HG03066 (cell line): ENCODE measurements at regions not wholly inside any gene's neighbourhood (a gene's known extent, or its start where the extent isn't known, plus 50 kb on each side); places are given as distances from the start of the nearest gene placed in this dataset.
A peak's percentile ranks its signal among the peaks of the same experiment; 100 is the strongest.
"Not testable (repeated sequence)": the region's sequence is repeated elsewhere in the genome, so short reads cannot be mapped to it uniquely, and the experiment has no call there.

ENCODE experiments used
- ATAC-seq: cut with Tn5 transposase; IDR thresholded peaks from one replicate; pipeline ENCODE4 v1.9.1; 2021; ENCODE audit warnings: low read depth; ENCODE audit not compliant: unreplicated experiment

DNA sequence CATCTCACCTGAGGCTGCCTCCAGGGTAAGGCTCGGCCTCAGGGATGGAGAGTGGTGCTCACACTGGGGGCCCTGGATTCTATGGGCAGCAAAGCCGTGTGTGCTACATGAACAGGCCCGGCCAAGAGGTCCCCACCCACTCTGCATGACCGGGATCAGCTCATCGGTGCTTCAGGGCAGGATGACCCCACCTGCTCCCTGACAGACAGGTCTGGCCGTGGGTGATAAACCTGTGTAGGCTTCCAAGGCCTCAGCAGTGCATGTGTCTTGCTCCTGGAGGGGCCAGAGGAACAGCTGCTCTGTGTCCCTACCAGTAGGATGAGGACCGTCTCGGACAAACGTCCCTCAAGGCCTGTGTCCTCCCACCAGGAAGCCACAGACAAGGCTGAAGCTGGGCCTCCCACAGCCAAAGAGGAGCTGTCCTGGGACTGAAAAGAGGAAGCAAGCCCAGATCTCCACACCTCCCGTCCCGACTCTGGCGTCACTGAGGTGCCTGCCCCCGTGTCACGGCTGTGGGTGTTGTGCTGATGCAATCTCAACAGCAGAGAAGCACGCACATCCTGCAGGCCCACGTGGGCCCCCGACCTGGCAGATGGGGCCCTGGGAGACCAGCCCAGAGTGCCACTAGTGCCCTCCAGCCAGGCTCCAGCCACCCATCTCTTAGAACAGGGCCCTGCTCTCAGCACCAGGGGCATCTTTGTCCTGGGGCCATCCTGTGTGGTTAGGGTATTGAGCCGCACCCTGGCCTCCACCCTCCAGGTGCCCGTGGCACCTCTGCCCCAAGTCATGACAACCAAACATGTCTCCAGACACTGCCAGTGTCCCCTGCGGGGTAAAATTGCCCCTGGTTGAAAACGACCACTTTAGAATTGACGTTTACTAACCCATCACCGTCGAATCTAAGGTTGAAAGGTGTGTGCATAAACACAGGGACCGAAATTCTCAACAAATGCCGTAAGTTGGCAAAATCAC, 5455.9 kb upstream of the TPTE start:
- peak; percentile 70 for ATAC-seq

DNA sequence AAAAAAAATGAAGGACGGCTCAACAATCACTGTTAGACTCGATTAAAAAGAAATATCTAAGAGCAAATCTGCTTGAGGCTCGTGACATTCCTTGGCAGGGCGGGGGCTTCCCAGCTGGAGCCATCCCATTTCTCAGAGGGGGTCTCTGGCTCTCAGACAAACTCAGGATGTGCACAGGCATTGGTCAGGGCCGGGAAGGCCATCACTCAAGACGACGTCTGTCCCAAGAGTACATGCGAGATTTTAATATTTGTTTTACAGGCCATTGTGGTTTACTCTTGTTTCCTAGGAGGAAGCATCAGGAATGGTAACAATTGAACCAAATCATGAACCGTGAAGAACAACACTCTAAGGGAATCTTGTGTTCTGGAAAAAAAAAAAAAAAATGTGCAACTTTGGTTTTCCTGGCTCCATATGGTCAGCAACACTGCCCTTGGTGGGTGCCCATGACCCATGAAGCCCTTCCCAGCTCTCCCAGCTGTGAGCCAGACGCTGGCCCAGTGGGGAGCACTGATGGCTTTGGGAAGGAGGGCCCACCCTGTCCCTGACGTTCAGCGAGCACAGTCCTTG, 5454.6 kb upstream of the TPTE start:
- ATAC-seq, result not testable (repeated sequence)

DNA sequence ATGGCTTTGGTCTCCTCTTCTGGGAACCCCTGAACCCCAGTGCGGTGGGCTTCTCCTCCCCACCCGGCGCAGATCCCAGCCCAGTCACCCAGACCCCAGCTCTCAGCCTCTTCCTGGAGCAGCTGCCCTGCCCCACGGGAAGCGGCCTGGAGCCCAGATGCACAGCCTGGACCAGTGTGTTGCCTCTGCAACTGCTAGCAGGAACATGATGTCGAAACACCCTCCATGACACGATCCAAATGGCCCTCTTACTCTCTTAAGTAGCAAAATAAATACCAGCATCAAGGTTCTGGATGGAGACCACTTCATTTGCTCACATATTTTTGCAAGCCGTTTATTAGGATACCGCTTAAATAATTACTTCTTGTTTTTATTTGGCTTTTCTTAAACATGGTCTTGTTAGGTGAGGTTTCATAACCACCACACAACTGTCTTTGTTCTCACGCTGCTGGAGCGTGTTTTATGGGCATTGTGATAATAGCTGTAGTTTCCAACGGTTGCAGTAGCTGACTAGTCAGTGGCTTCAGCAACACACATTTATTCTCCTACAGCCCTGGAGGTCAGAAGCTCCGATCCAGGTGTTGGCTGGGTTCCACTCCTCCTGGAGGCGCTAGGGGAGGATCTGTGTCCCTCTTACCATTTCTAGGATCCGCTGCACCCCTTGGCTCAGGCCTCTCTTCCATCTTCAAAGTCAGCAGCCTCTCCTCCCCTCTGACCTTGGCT, 5453.9 kb upstream of the TPTE start:
- not testable (repeated sequence) for ATAC-seq

DNA sequence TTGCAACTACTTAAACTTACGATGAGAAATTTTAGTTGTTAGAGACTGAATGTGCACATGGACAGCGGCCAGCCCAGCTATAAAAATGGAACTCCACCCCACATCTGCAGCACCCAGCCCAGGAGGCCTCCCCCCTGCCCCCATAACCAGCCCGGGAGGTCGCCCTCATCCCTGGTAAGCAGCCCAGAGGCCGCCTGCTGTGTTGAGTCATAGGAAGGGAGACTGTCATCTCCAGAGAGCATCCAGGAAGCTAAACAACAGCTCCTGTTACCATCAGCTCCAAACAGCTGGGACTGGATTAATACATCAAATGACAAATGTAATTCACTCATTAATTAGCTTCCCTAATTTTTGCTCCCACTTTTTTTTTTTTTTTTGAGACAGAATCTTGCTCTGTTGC, 5452.7 kb upstream of the TPTE start:
- not testable (repeated sequence) for ATAC-seq

DNA sequence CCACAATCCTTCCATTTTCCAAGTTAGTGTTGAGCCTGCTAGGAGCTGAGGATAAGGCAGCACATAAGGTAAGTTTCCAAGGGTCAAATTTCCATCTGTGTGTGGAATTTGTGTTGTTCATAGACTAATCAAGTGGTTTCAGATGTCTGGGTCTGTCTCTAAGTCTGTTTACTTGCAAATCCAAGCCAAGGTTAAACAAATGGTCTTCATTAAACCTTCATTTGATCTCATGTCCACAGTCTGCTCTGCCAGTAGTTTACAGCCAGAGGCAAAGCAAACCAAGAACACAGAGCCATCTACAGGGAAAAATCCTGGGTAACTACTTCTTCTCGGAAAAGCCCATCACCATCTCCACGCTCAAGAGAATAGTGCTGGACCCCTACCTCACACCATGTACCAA, 5450.2 kb upstream of the TPTE start:
- ATAC-seq, result not testable (repeated sequence)

DNA sequence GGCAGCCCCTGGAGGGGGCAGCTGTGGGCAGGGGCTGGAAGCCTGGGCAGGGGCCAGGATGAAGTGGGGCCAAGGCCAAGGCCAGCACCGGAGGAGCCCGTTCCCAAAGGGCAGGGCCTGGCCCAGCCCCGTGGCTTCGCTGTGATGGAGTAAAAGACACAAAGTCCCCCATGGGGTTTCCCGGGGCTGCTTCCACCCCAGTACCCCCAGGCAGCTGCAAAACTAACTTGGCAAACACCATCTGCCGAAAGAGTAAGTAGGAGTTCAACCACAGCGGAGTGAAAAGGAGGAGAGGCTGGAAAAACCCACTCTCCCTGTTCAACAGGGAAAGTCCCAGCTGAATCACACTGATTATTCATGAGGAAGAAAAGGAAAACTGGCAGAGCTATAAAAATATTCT, 5444.5 kb upstream of the TPTE start:
- ATAC-seq, result not testable (repeated sequence)

DNA sequence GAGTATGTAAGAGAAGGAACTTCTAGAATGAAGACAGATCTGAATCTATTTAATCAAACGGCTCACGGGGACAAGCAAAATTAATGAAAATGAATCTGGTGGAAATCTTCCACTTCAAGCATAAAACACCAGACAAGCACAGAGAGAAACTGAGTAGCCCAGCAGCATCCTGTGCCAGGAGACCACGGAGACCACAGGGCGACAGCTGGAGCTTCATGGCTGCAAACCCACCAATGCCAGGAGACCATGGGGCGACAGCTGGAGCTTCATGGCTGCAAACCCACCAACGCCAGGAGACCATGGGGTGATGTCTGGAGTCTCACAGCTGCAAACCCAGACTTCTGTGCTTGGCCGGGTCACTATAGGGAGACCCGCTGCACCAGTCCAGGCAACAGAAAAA, 5442.0 kb upstream of the TPTE start:
- ATAC-seq, result not testable (repeated sequence)

DNA sequence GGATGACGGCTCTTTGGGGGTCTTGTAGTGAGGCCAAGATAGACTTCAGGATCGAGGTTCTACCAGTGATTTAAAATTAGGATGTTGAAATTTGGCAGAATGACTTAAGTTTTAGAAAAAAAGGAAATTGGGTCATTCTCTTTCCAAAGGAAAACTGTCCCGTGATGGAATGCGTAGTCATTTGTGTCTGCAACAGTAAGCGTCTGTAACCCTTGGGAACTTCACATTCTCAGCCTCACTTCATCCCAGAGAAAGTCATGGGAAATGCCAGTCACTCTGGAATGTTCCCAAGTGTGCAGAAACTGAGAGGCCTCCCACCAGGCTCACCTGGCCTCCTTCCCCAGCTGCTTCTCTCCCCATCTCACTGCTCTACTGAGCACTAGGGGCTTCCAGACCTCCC, 5441.4 kb upstream of the TPTE start:
- ATAC-seq, result not testable (repeated sequence)

DNA sequence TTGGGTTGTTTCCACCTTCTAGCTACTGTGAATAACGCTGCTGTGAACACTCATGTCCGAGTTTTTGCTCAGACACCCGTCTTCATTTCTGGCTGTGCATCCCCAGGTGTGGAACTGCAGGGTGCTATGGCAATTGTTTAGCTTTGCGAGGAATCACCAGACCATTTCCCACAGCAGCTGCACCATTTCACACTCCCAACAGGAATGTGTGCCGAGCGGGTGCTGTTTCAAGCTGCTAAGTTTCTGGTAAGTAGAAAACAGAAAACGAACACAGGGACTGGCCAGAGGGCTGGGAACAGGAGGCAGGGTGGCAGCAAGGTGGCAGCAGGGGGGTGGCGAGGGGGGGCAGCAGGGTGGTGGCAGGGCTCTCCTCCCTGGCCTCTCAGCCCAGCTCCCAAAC, 5437.1 kb upstream of the TPTE start:
- not testable (repeated sequence) for ATAC-seq

DNA sequence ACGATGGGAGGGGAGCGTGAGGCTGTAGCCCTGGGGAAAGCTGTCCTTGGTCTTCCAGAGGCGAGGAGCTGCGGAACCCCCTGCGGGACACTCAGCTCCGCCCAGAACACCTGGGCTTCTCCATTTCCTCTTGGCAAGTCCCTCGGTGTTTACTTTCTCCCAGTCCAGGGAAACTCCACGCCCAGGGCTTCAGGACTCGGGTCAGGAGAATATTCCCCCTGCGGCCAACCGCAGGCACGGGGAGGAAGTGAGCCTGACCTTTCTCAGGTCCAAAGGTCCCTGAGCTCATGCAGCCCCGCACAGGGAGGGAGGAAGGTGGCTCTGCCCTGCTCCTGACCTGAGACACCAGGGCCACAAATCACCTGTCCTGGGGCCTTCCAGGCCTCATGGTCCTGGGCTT, 5435.9 kb upstream of the TPTE start:
- not testable (repeated sequence) for ATAC-seq

DNA sequence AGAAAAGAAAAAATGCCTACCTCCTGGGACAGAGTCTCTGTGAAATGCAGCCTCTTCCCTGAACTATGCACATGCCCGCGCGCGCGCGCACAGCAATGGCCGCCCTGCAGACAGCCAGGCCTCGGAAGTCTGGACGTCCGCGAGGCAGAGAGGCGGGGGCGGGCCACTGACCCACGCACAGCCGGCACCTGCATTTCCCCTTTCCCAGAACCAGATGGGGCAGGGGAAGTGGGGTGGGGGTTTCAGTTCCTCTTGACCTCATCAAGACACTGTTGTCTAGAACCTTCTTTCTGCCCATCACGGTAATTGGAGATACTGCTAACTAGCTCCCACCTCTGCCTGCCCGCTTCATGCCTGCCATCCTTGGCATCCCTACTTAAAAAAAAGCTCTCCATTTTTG, 5435.0 kb upstream of the TPTE start:
- ATAC-seq, result not testable (repeated sequence)

DNA sequence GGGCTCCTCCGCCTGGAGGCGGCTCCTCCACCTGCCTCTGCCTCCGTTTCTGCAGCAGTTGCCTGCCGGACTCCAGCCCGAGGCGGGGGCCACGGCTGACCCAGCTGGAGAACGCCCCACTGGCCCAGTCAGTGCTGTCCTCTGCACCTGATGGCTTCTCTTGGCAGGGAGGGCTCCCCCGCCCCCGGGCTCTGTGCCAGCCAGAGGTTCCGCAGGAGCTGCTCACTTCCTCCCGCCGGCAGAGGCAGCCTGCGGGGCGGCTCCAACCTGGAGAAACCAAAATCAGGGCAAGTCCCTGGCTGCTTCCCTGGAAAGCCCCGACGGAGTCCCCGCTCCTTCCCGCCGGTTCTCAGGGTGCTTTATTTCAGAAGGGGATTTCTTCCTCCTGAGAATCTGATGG, 5432.6 kb upstream of the TPTE start:
- ATAC-seq, result not testable (repeated sequence)

DNA sequence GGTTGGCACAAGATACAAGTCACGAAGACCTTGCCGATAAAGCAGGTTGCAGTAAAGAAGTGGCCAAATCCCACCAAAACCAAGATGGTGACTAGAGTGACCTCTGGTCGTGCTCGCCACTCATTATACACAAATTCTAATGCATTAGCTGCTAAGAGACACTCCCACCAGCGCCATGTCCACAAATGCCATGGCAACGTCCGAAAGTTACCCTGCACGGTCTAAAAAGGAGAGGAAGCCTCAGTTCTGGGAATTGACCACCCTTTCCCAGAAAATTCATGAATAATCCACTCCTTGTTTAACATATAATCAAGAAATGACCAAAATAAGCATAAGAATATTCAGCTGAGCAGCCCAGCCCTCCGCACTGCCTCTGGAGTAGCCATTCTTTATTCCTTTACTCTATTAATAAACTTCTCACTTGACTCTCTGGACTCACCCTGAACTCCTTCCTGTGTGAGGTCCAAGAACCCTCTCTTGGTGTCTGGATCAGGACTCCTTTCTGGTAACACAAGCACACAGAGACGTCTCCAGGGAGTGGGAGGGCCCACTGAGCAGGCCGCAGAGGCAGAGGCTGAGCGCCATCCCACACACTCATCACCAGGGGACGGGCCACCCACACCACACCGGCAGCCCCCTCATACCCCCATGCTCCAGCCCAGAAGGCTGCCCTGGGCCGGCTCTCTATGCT, 5431.8 kb upstream of the TPTE start:
- ATAC-seq, result not testable (repeated sequence)

DNA sequence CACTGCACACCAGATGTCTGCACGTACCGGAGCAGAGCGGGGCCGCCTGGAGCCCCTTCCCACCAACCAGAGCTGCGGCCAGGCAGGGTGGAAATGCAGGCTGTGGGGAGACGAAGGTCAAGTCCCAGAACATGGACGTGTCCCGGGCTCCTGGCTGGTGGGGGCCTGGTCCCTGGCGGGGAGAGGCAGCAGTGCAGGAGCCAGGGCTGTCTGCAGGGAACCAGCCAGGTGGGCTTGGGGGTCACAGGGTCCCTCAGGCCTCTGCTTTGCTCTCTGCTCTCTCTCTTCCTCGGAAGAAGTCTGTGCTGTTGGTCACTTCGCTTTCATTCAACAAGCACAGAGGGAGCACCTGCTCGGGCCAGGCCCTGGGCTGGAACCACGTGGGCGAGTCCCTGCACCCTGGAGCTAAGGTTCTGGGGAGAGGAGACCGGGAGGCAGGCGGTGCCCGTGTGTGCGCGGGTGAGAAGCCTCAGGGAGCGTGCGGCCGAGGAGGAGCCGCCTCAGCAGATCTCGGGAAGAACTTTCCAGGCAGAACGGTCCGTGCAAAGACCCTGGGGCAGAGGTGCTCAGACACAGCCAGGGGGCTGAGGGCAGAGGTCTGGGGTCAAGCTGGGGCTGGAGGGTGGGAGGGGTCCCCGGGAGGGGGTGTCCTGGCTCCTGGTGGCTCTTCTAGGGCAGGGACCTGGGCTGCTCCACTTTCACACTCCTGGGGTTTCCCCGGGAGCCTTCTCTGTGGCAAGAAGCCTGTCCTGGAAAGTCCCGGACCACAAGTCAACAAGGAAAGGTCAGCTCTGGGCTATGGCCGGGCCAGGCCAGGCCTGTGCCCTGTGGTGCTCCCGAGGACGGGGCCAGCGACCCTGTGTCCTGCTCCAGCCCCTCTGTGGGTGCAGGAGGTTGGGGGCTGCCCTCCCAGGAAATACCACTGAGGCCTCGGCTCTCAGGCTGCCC, 5431.0 kb upstream of the TPTE start:
- ATAC-seq, result not testable (repeated sequence)

DNA sequence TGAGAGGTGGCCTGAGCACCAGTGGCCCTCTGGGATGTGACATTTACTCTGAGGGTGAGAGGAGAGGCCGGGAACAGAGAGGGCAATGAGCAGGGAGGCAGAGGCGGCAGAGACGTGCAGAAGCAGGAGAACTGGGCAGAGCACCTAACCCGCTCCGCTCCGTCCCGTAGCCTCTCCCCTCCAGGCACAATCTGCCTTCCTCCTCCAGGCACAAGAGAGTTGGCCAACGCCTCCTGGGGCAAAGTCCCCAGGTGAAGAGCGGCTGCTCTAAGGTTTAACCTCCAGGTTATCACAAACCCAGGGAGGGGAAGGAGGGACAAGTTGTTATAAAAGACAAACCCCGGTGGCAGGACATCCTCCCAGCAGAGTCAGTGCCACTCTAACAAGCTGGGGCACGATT, 5430.1 kb upstream of the TPTE start:
- ATAC-seq, result not testable (repeated sequence)

DNA sequence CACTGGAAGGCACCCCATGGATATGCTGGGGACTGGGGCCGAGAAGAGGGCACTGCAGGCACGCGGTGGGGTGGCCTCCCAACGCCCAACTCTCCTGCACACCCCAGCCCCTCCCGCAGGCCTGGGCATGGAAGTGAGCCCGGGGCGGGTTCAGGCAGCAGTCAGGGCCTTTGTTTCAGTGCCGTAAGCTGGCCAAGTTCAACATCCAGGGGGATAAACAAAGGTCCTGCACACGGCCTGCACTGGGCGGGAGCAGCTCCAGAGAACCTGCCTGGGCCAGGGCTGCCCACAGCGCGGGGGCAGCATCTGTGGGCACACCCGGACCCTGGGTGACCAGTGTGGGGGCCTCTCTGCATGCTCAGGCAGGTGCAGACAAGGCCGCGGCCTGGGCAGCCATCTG, 5425.8 kb upstream of the TPTE start:
- ATAC-seq, result not testable (repeated sequence)

DNA sequence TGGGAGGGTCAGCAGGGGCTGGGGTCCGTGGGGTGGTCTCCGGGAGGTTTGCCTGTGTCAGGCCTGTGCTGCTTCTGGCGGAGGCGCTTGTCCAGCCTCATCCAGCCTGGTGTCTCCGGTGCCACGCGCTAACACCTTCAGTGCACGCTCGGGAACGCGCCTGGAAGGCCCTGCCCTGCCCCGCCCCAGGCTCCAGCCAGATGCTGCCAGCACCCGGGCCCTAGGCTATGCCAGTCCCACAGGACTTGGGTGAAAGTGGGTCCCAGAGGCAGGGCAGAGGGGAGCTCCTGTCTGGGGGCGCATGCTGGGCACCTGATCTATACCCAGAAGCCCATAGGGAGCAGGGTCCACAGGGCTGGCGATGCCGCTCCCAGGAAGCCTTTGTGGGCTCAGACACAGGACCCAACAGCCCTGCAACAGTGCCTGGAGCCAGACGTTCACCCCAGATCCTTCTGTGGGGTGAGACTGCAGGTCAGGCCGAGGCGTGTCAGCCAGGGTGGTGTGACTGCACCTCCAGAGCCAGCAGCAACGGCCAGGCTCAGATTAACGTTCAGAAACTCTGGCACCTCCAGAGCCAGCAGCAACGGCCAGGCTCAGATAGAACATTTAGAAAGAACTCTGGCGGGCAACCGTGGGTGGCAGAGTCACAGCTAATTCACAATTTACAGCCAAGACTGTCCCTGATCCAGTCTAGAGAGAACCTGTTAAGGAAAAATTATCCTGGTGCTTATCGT, 5423.2 kb upstream of the TPTE start:
- not testable (repeated sequence) for ATAC-seq

DNA sequence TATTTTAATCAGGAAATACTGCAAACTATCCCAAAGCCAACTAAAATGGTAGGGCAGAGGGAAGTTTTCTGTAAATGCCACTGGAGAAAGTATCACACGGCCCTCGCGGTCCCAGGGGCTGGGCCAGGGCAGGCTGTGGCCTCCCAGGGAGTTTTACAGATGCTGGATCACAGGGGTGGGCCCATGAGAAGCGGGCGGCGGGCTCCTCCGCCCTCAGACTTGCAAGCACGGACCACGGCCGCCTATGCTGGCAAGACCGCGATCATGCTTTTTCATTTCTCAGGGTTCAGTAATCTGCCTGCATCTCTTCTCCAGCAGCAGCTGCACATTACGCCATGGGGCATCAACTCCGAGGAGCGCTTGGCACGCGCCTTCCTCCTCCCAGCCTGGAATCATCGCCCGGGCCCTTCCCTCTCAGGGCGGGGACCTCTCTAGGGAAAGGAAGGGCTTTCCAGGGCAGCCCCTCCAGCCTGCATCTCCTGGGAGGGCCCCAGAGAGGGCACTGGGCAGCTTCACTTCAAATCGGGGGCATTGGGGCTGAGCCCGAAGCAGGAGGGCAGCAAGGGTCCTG, 5420.7 kb upstream of the TPTE start:
- not testable (repeated sequence) for ATAC-seq
